GM12874 (cell line): ENCODE measurements at regions not wholly inside any gene's neighbourhood (a gene's known extent, or its start where the extent isn't known, plus 50 kb on each side); places are given as distances from the start of the nearest gene placed in this dataset.

ENCODE experiments used
- TF ChIP-seq, protein P1 (sequence below): IDR thresholded peaks from 2 replicates; pipeline ENCODE4 v1.5.1; 2011; ENCODE audit warnings: low read depth, mild to moderate bottlenecking, control low read depth, low read length, moderate library complexity; ENCODE audit not compliant: insufficient read depth

DNA sequence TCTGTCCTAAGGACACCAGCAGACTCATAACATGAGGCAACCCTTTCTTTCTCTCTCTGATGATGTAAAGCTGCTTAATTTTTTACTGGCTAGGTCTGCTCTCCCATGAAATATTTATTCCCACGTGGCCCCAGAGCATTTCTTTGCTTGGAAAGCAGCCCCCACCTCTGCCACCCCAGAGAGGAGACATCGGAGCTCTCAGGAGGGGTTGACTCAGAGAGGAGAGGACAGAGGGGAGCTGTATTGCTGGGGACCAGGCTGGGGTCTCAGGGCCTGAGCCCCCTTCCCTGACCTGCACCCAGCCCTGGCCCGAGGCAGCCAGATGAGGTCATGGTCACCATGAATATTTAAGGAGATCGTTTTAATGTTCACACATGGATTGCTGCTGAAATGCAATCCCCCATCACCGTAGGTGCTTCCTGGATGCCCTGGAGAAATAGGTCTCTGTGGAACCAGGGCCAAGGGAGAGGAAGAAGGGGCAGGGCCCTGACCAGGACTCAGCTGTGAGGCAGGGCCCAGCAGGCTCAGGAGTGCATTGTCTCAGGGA is 117.5 kb downstream of the DLL1 start:
- TF ChIP-seq, protein P1, sequence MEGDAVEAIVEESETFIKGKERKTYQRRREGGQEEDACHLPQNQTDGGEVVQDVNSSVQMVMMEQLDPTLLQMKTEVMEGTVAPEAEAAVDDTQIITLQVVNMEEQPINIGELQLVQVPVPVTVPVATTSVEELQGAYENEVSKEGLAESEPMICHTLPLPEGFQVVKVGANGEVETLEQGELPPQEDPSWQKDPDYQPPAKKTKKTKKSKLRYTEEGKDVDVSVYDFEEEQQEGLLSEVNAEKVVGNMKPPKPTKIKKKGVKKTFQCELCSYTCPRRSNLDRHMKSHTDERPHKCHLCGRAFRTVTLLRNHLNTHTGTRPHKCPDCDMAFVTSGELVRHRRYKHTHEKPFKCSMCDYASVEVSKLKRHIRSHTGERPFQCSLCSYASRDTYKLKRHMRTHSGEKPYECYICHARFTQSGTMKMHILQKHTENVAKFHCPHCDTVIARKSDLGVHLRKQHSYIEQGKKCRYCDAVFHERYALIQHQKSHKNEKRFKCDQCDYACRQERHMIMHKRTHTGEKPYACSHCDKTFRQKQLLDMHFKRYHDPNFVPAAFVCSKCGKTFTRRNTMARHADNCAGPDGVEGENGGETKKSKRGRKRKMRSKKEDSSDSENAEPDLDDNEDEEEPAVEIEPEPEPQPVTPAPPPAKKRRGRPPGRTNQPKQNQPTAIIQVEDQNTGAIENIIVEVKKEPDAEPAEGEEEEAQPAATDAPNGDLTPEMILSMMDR, result no peak

DNA sequence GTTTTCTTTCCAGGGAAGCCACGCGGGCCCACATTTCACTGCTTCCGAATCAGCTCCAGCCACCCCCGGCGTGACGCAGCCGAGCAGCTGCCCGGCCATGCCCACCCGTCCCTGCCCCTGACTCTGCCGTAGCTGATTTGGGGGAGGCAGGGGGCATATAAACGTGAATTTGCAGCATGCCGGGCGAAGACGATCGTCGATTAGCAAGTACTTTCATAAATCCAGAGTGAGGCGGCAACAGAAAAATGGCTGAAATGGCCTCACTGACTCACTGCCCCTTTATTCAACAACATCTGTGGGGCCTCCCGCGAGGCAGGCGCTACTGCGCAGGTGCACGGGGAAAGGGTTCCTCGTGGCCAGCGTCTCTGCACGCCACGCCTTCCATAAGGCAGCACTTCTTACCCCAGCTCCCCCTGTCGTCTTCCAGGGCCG is 118.0 kb downstream of the DLL1 start:
- TF ChIP-seq, protein P1, result no peak

DNA sequence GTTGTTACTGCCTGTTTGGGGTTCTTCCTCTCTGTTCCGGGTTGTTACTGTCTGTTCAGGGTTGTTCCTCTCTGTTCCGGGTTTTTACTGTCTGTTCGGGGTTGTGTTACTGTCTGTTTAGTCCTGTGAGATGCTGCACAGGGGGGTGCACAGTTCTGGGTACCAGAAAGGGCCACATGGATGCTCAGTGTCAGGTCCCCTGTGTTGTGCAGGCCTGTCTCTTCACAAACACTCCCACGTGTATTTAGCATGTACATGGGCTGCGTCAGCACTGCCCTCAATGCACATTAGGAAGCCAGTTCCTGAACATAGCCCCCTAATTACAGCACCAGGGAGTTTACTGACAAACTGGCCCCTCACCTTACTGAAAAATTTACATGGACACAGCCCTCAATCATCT is 118.5 kb downstream of the DLL1 start:
- TF ChIP-seq, protein P1, result no peak

DNA sequence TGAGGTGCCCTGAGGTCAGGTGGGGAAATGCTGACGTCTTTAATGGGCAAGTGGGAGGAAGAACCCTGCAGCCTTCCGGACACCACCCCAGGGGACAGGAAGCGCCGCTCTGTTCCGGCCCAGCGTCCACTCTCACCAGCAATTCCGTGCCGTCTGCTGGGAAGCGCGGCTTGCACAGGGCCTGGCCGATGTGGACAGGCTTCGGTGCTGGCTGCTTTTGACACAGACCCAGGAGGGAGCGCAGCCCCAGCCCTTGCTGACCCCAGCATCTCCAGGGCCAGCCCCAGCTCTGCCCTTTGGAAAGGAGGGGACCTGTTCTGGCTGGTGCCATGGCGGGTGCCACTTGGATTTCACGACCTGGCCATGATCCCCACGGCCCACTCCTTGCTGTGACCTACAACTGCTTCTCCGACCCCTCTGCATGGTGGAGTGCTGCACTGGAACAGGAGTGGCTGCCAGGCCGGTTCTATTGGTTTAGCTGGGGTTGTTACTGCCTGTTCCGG is 123.2 kb downstream of the DLL1 start:
- TF ChIP-seq, protein P1, result no peak

DNA sequence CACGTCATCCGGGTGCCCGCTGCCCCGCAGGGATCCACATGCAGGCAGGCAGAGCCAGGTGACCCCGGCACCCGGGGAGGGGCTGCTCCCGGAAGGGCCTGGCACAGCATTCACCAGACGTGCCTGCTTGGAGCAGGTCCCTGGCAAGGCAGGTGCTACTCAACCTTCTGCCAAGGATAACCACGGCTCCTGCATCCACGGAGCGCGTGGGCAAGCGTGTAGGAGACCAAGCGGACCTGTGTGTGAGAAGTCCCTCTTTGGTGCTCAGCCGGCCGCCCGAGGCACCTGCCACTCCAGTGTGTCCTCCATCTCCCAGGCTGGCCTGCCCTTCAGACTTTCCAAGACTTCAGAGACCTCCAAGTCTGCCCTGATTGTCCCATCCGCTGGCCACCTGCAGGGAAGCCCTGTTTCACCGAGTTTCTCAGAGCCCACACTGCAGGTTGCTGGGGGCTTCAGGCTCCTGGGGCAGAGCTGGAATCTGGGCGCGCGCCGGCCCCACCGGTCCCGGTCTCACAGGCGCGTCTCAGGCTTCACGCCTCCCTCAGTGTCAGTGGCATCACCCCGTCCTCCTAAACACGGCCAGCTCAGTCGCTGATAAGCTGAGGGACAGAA is 124.3 kb downstream of the DLL1 start:
- TF ChIP-seq, protein P1, result no peak

DNA sequence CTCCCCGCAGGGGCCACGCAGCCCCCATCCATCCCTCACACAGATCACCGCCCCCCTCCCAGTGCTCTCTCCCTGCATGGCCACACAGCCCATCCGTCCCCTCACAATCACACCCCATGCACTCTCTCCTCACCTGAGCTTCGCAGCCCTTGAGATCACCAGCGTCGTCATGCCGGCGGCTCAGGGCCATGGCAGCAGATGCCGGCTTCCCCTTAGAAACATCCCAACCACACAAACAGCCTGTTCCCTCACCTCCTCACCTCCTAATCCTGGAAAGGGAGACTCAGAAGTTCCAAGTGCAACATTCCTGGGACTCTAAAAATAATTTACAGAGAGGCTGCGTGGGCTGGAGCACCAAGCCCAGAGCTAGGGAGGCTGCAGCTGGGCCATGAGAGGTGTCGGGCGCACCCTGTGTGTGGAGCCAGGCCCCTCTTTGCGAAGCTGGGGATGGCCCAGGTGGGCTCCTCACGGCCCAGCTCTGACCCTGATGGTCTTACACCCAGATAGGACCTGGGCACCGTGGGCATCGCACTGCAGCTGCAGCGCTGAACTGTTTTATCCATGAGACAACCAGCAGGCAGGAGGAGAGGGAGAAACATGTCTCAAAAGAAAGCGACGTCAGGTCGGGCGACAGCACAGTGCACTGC is 125.3 kb downstream of the DLL1 start:
- TF ChIP-seq, protein P1, result no peak

DNA sequence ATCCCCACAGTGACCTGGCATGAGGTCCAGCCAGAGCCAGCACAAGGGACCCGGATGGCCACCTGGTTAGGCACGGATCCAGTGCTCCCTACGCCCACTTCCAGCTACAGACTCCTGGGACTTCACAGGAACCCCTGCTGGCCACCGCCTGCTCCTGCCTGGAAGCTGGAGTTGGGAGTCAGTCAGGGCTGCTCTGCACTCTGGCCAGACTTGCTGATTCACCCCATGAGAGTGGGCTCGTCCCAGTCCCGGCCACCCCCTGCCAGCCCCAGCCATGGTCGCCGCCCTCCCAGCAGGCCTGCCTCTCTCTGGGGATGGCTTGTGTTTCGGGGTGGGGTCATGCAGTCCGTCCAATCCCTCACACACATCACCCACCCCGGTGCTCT is 125.8 kb downstream of the DLL1 start:
- TF ChIP-seq, protein P1, result no peak
